ENCODE measurements at regions not wholly inside any gene's neighbourhood (a gene's known extent, or its start where the extent isn't known, plus 50 kb on each side); places are given as distances from the start of the nearest gene placed in this dataset.

DNA sequence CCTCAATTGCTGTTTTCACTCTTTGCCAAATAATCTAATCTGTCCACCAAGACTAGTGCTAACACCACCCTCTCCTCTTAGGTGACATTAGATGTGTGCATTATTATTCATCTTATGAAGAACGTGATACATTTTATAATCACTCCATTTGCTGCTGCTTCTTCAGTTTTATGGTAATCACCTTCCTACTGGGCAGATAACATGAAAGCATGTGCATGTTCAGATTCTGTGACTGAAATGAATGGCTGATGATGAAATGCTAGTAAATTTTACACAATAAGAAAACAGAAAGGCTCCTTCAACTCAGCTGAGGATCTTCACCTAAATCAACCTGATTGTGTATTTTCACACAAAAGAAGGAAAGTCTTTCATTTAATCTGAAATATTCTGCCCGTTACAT, 577.6 kb downstream of the CSNK1G3 start:
- TF ChIP-seq, protein P1, sequence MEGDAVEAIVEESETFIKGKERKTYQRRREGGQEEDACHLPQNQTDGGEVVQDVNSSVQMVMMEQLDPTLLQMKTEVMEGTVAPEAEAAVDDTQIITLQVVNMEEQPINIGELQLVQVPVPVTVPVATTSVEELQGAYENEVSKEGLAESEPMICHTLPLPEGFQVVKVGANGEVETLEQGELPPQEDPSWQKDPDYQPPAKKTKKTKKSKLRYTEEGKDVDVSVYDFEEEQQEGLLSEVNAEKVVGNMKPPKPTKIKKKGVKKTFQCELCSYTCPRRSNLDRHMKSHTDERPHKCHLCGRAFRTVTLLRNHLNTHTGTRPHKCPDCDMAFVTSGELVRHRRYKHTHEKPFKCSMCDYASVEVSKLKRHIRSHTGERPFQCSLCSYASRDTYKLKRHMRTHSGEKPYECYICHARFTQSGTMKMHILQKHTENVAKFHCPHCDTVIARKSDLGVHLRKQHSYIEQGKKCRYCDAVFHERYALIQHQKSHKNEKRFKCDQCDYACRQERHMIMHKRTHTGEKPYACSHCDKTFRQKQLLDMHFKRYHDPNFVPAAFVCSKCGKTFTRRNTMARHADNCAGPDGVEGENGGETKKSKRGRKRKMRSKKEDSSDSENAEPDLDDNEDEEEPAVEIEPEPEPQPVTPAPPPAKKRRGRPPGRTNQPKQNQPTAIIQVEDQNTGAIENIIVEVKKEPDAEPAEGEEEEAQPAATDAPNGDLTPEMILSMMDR (IDR thresholded peaks at IDR 0.05): no peak
- no peak for TF ChIP-seq POLR2A (IDR thresholded peaks at IDR 0.05)
